ENCODE measurements at regions not wholly inside any gene's neighbourhood (a gene's known extent, or its start where the extent isn't known, plus 50 kb on each side); places are given as distances from the start of the nearest gene placed in this dataset.

DNA sequence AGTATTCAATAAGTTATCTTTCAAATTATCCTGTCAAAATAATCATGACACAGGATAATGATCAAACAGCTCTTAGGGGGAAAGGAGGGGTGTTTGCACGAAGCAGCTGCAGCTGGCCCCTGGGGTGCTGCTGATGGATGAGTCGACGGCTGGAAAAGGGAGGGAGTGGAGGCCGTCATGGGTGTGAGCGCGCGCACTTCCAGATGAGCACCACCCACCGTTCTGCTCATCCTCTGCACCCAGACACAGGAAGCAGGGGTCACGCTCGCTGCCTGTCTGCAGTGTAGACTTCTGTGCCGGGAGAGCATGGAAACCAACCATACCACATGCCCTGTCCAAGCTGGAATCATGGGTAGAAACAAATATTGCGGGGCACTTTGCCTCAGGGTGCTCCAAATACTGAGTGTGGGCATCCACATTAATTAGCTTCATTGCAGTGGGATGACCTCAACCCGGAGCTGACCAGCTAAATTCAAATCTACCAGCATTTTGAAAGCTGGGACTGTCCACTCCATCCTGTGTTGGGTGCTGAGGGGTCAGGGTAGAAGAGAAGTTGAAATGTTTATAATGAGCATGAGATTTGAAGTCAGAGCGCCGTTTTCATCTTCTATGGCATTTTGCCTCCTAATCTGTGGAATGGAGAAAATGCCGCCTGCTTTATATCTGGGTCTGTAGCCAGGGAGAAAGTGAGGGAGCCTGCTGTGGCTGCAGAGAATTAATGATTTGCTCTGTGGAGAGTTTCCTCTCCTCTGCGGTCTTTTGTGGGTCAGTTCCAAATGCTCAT, 802.4 kb downstream of the TBC1D22A start:
- no peaks in the 10 kb centered on the region for H3K9me3 ChIP-seq (ENCODE audit: insufficient read depth, low read length)
- no peak overlapping the region for H2AFZ ChIP-seq (ENCODE audit: low read depth, low read length, severe bottlenecking)
- H3K27ac ChIP-seq (ENCODE audit: low read depth, low read length) = no peak overlapping the region

DNA sequence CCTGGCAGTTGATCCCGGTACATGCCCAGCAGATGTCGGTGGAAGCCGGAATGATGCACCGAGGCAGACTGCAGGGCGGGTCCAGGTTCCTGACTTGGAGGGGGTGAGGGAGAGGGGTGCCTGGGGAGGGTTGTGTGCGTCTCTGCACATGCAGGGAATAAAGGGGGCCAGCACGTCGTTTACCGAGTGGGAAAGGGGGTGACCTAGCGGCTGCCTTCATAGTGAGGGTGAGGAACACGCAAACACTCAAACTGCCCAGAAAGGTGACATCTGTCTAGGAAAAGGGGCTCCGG, 801.7 kb downstream of the TBC1D22A start:
- Histone ChIP-seq H3K27ac (ENCODE audit: low read depth, low read length) (no peak overlapping the region), H3F3A (ENCODE audit: insufficient read depth) (no peaks in the 10 kb centered on the region), H3K4me2 (ENCODE audit: low read depth, low read length, poor library complexity, severe bottlenecking) (no peak overlapping the region), H3K4me3 (ENCODE audit: insufficient read depth, low read length, poor library complexity, severe bottlenecking) (no peak overlapping the region), H3K79me2 (ENCODE audit: insufficient read depth, low read length) (no peaks in the 10 kb centered on the region), H3K9me3 (ENCODE audit: insufficient read depth, low read length) (no peaks in the 10 kb centered on the region), H2AFZ (ENCODE audit: low read depth, low read length, severe bottlenecking) (no peak overlapping the region), H4K20me1 (ENCODE audit: low read depth, low read length) (no peaks in the 10 kb centered on the region), H3K36me3 (ENCODE audit: low read length) (no peaks in the 10 kb centered on the region), H3K27me3 (ENCODE audit: low read length) (no peaks in the 10 kb centered on the region), H3K9me2 (replicated peaks; ENCODE audit: insufficient read depth, low read length) (no peaks in the 10 kb centered on the region), H3K9ac (ENCODE audit: low read length) (no peak overlapping the region)
- TF ChIP-seq, protein P1, sequence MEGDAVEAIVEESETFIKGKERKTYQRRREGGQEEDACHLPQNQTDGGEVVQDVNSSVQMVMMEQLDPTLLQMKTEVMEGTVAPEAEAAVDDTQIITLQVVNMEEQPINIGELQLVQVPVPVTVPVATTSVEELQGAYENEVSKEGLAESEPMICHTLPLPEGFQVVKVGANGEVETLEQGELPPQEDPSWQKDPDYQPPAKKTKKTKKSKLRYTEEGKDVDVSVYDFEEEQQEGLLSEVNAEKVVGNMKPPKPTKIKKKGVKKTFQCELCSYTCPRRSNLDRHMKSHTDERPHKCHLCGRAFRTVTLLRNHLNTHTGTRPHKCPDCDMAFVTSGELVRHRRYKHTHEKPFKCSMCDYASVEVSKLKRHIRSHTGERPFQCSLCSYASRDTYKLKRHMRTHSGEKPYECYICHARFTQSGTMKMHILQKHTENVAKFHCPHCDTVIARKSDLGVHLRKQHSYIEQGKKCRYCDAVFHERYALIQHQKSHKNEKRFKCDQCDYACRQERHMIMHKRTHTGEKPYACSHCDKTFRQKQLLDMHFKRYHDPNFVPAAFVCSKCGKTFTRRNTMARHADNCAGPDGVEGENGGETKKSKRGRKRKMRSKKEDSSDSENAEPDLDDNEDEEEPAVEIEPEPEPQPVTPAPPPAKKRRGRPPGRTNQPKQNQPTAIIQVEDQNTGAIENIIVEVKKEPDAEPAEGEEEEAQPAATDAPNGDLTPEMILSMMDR (IDR thresholded peaks at IDR 0.05; ENCODE audit: insufficient read depth, low read length, poor library complexity, severe bottlenecking) = no peak
- no peak for TF ChIP-seq EZH2phosphoT487 (conservative IDR thresholded peaks at IDR 0.05; ENCODE audit: low read length)

More for the DNA sequence above, 802.4 kb downstream of the TBC1D22A start:
- no peak overlapping the region for H3K4me2 ChIP-seq (ENCODE audit: low read depth, low read length, poor library complexity, severe bottlenecking)
- H3K79me2 ChIP-seq (ENCODE audit: insufficient read depth, low read length) = no peaks in the 10 kb centered on the region
- TF ChIP-seq, protein P1 (IDR thresholded peaks at IDR 0.05; ENCODE audit: insufficient read depth, low read length, poor library complexity, severe bottlenecking) = no peak
- TF ChIP-seq EZH2phosphoT487 (conservative IDR thresholded peaks at IDR 0.05; ENCODE audit: low read length) = no peak
- H3K4me3 ChIP-seq (ENCODE audit: insufficient read depth, low read length, poor library complexity, severe bottlenecking) = no peak overlapping the region
- no peaks in the 10 kb centered on the region for H4K20me1 ChIP-seq (ENCODE audit: low read depth, low read length)
- H3K9me2 ChIP-seq (replicated peaks; ENCODE audit: insufficient read depth, low read length) = no peaks in the 10 kb centered on the region
- no peaks in the 10 kb centered on the region for H3K27me3 ChIP-seq (ENCODE audit: low read length)
- no peaks in the 10 kb centered on the region for H3F3A ChIP-seq (ENCODE audit: insufficient read depth)
- no peak overlapping the region for H3K9ac ChIP-seq (ENCODE audit: low read length)
- H3K36me3 ChIP-seq (ENCODE audit: low read length) = no peaks in the 10 kb centered on the region

DNA sequence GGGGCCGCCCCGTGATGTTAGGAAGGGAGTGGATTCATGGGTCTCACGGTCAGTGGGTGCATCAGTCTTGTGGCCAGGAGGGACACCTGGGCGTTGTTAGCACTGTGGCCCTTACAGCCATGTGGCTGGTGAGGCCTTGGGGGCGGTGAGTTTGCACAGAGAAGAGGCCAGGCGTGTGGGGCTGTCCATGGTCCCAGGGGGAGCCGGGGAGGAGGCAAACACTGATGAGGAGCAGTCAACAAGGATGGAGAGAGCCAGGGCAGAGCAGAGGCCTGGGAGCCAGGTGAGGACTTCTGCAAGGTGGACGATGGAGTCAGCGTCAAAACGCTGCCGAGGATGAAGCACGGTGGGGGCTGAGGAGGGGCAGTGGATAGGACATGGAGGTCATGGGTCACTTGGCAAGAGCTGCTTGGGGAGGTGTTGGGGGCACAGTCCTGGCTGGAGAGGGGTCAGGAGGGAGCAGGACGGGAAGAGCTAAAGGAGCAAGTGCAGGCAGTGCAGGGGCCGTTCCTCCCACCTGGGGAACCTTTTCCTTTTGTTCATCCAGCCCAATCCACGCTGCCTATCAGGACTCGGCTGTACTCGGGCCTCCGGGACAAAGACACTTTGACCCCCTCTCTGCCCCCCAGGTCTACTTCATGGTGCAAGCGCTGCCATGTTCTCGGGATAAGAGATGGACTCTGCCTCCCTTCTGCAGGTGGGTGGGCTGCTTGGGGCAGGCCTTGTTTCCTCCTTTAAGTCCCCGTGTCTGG, 801.1 kb downstream of the TBC1D22A start:
- H3K9me3 ChIP-seq (ENCODE audit: insufficient read depth, low read length) = no peaks in the 10 kb centered on the region

More for the DNA sequence above, 801.1 kb downstream of the TBC1D22A start:
- Histone ChIP-seq H4K20me1 (ENCODE audit: low read depth, low read length) (no peaks in the 10 kb centered on the region), H3K9ac (ENCODE audit: low read length) (no peak overlapping the region), H3K4me3 (ENCODE audit: insufficient read depth, low read length, poor library complexity, severe bottlenecking) (no peak overlapping the region), H3K27ac (ENCODE audit: low read depth, low read length) (no peak overlapping the region), H3K36me3 (ENCODE audit: low read length) (no peaks in the 10 kb centered on the region), H3K27me3 (ENCODE audit: low read length) (no peaks in the 10 kb centered on the region), H2AFZ (ENCODE audit: low read depth, low read length, severe bottlenecking) (no peak overlapping the region), H3K9me2 (replicated peaks; ENCODE audit: insufficient read depth, low read length) (no peaks in the 10 kb centered on the region), H3K79me2 (ENCODE audit: insufficient read depth, low read length) (no peaks in the 10 kb centered on the region), H3F3A (ENCODE audit: insufficient read depth) (no peaks in the 10 kb centered on the region), H3K4me2 (ENCODE audit: low read depth, low read length, poor library complexity, severe bottlenecking) (no peak overlapping the region)
- TF ChIP-seq, protein P1 (IDR thresholded peaks at IDR 0.05; ENCODE audit: insufficient read depth, low read length, poor library complexity, severe bottlenecking) = no peak
- TF ChIP-seq EZH2phosphoT487 (conservative IDR thresholded peaks at IDR 0.05; ENCODE audit: low read length) = no peak
